B cell (primary cell): ENCODE measurements at regions not wholly inside any gene's neighbourhood (a gene's known extent, or its start where the extent isn't known, plus 50 kb on each side); places are given as distances from the start of the nearest gene placed in this dataset.

Experiments used
- ATAC-seq: fragments of 200-7000 bp; cut with Tn5 transposase; one replicate; pipeline ENCODE4 v1.10.0; 2021; ENCODE audit warnings: low read depth, mild to moderate bottlenecking, moderate number of reproducible peaks, moderate library complexity
- CTCF ChIA-PET: fragments of 350-600 bp; sonication (Branson Sonifier 250); formaldehyde crosslinking; loops from one replicate; lab custom pipeline; 2021; ENCODE audit warnings: antibody characterized with exemption, inconsistent platforms; lab: Charles Lee
- POLR2A ChIA-PET: fragments of 350-600 bp; sonication (Branson Sonifier 250); formaldehyde crosslinking; loops from one replicate; lab custom pipeline; 2021; ENCODE audit warnings: antibody characterized with exemption; lab: Charles Lee
- DNase-seq: peaks from one replicate; pipeline ENCODE4 v3.0.0; 2013
- H2AFZ ChIP-seq: 2 replicates; pipeline ENCODE4 v1.6.1; 2012; ENCODE audit warnings: mild to moderate bottlenecking, low read depth, low read length; ENCODE audit not compliant: insufficient read depth, poor library complexity, severe bottlenecking
- H3K27ac ChIP-seq, 2 donors: 1 replicate in 1 of 2; 2 replicates in 1 of 2; pipeline ENCODE4 v1.5.1; 2012 to 2013; ENCODE audit warnings: low read length in 2 of 2, mild to moderate bottlenecking in 2 of 2, moderate library complexity in 1 of 2
- H3K27me3 ChIP-seq, 4 experiments: fragments of 200-600 bp in 1 of 4; sonication (generic) in 1 of 4; replicated peaks in 1 of 4; 1 replicate in 2 of 4; 2 replicates in 2 of 4; pipeline versions ENCODE4 v1.6.1 to v1.7.0; 2013 to 2016; ENCODE audit warnings: low read length in 3 of 4, mild to moderate bottlenecking in 2 of 4, mixed read lengths in 1 of 4, moderate library complexity in 1 of 4; ENCODE audit not compliant: insufficient read depth in 4 of 4, control insufficient read depth in 3 of 4; ENCODE audit errors: control extremely low read depth in 1 of 4
- H3K36me3 ChIP-seq, 2 experiments: replicated peaks in 1 of 2; 1 replicate in 1 of 2; 2 replicates in 1 of 2; pipeline versions ENCODE4 v1.6.1 to v1.7.1; 2013; ENCODE audit warnings: low read length in 1 of 2; ENCODE audit not compliant: insufficient read depth in 2 of 2, control insufficient read depth in 1 of 2; ENCODE audit errors: control extremely low read depth in 1 of 2, extremely low read depth in 1 of 2
- H3K4me1 ChIP-seq, 2 donors: fragments of 200-600 bp in 1 of 2; sonication (generic) in 1 of 2; 1 replicate in 1 of 2; 2 replicates in 1 of 2; pipeline versions ENCODE4 v1.5.1 to v1.6.1; 2013 to 2017; ENCODE audit warnings: low read length in 2 of 2; ENCODE audit not compliant: control insufficient read depth in 2 of 2, insufficient read depth in 2 of 2
- H3K4me2 ChIP-seq: replicated peaks from 2 replicates; pipeline ENCODE3; 2012; ENCODE audit warnings: mild to moderate bottlenecking, low read depth, low read length; ENCODE audit not compliant: poor library complexity, severe bottlenecking
- H3K4me3 ChIP-seq, 5 experiments: fragments of 200-600 bp in 1 of 5; sonication (generic) in 1 of 5; 1 replicate in 3 of 5; 2 replicates in 2 of 5; pipeline versions ENCODE4 v1.5.1 to v1.7.0; 2011 to 2016; ENCODE audit warnings: low read length in 4 of 5, mild to moderate bottlenecking in 4 of 5, low read depth in 2 of 5, control low read depth in 1 of 5, moderate library complexity in 1 of 5; ENCODE audit not compliant: insufficient read depth in 1 of 5; ENCODE audit errors: control extremely low read depth in 1 of 5, extremely low read depth in 1 of 5
- H3K79me2 ChIP-seq: fragments of 200-600 bp; sonication (generic); one replicate; pipeline ENCODE4 v1.6.0; 2016; ENCODE audit warnings: low read length; ENCODE audit not compliant: control insufficient read depth, insufficient read depth
- H3K9ac ChIP-seq: fragments of 200-600 bp; sonication (generic); 2 replicates; pipeline ENCODE4 v1.6.1; 2017; ENCODE audit warnings: mild to moderate bottlenecking, low read length, moderate library complexity
- H3K9me3 ChIP-seq, 3 donors: one replicate each; pipeline versions ENCODE4 v1.6.1 to v1.7.1; 2013; ENCODE audit warnings: low read length in 2 of 3; ENCODE audit not compliant: control insufficient read depth in 2 of 3, insufficient read depth in 1 of 3; ENCODE audit errors: control extremely low read depth in 1 of 3
- H4K20me1 ChIP-seq: 2 replicates; pipeline ENCODE4 v1.6.0; 2012; ENCODE audit warnings: mild to moderate bottlenecking, low read length; ENCODE audit not compliant: insufficient read depth, control insufficient read depth, poor library complexity, severe bottlenecking
- H3K27ac Mint-ChIP-seq: one replicate; pipeline ENCODE4 v1.8.0; 2021; ENCODE audit warnings: mixed read lengths
- H3K27me3 Mint-ChIP-seq: one replicate; pipeline ENCODE4 v1.8.0; 2021; ENCODE audit warnings: mixed read lengths
- H3K4me1 Mint-ChIP-seq: one replicate; pipeline ENCODE4 v1.8.0; 2021; ENCODE audit warnings: mixed read lengths
- H3K4me3 Mint-ChIP-seq: one replicate; pipeline ENCODE4 v1.8.0; 2021; ENCODE audit warnings: mixed read lengths
- H3K9me3 Mint-ChIP-seq: one replicate; pipeline ENCODE4 v1.8.0; 2022; ENCODE audit warnings: mixed read lengths; ENCODE audit not compliant: insufficient read depth
- EZH2 ChIP-seq: IDR thresholded peaks from 2 replicates; pipeline ENCODE4 v1.6.1; 2012; ENCODE audit warnings: borderline replicate concordance, low read depth, mild to moderate bottlenecking, moderate library complexity, low read length; ENCODE audit not compliant: insufficient read depth, poor library complexity, severe bottlenecking
- whole genome bisulfite sequencing: methylation state at CpG from one replicate; pipeline ENCODE4 v1.1.5; 2013; ENCODE audit warnings: missing lambda C conversion rate; ENCODE audit not compliant: insufficient coverage; 5-methylcytosine and 5-hydroxymethylcytosine counted together
- intact Hi-C: fragments of 100-400 bp; cut with micrococcal nuclease; formaldehyde crosslinking; loops from one replicate; pipeline ENCODE4 v1.10.0; 2022
- TF ChIP-seq, protein P1 (sequence below): fragments of 200-600 bp; IDR thresholded peaks from one replicate; pipeline ENCODE4 v1.8.0; 2022; ENCODE audit warnings: antibody characterized with exemption, mild to moderate bottlenecking

DNA sequence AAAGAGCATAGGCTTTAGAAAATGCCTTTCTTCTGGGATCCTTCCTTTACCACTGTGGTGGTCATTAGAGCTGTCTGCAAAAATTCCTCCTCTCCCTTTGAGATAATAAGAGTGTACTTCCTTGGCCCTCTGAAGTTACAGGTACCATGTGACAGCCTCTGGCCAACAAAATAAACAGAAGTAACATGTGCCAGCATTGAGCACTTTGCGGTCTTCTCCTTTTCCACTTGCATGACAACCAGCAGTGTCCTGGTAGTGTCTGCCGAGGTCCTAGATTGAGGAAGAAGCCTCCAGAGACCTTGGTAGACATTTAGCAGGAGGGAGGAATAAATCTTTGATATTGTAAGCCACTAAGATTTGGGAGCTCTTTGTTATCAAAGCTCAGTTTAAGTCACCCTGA is 87.5 kb upstream of the ARID1B start:
- H3K9me3 ChIP-seq = no peaks in the 10 kb centered on the region
- Mint-ChIP-seq H3K27me3 (no peaks in the 10 kb centered on the region), H3K27ac (peak overlapping the region; percentile 15), H3K4me3 (peak overlapping the region; percentile 12), H3K9me3 (no peaks in the 10 kb centered on the region), H3K4me1 (peaks cover 60% of the 10 kb centered on the region)
- no peak overlapping the region for H3K27ac ChIP-seq
- CTCF ChIA-PET = interaction anchor here (0.7 to 3.1 kb wide), 5 partner anchors 63 to 331 kb away, joined by 3 to 12 read pairs (median 4); partner anchors contain the start of gene ARID1B
- intact Hi-C loops = no loop called here
- 43% methylated on average over 1 of the region's 2 CpGs for WGBS
- H3K4me1 ChIP-seq = peaks cover 50 to 52% of the 10 kb centered on the region in 2 donors
- no peak overlapping the region for H3K4me3 ChIP-seq
- TF ChIP-seq, protein P1, sequence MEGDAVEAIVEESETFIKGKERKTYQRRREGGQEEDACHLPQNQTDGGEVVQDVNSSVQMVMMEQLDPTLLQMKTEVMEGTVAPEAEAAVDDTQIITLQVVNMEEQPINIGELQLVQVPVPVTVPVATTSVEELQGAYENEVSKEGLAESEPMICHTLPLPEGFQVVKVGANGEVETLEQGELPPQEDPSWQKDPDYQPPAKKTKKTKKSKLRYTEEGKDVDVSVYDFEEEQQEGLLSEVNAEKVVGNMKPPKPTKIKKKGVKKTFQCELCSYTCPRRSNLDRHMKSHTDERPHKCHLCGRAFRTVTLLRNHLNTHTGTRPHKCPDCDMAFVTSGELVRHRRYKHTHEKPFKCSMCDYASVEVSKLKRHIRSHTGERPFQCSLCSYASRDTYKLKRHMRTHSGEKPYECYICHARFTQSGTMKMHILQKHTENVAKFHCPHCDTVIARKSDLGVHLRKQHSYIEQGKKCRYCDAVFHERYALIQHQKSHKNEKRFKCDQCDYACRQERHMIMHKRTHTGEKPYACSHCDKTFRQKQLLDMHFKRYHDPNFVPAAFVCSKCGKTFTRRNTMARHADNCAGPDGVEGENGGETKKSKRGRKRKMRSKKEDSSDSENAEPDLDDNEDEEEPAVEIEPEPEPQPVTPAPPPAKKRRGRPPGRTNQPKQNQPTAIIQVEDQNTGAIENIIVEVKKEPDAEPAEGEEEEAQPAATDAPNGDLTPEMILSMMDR = no peak
- TF ChIP-seq EZH2 = no peak
- H3K27me3 ChIP-seq = no peaks in the 10 kb centered on the region
- H3K9ac ChIP-seq = no peak overlapping the region
- peaks cover 22% of the 10 kb centered on the region for H3K79me2 ChIP-seq
- H3K36me3 ChIP-seq = no peaks in the 10 kb centered on the region
- H4K20me1 ChIP-seq = no peaks in the 10 kb centered on the region
- POLR2A ChIA-PET = interaction anchor here (1.1 kb wide), 1 partner anchor 31 kb away, joined by 3 read pairs; no protein-coding TSS in a partner anchor
- H3K4me2 ChIP-seq = peak overlapping the region; percentile 42
- peak; percentile 35 for DNase-seq
- ATAC-seq = no peak
- no peak overlapping the region for H2AFZ ChIP-seq

DNA sequence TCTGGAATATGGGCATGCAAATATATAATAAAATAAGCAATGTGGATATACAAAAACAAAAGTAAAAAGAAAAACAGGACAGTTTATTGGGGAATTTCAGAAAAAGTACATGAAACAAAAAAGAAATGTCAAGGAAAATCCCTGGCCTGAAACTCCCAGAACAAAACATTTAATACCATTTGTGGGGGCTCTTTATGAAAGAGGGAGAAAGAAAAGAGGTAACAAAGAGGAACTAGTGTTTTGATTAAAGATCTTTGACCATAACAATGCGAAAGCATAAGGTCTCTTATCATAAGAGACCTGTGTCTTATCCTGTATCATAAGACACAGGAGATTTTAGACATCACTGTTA is 88.6 kb upstream of the ARID1B start:
- Mint-ChIP-seq H3K9me3 (no peaks in the 10 kb centered on the region), H3K4me3 (peak overlapping the region; percentile 82), H3K4me1 (peaks cover 60% of the 10 kb centered on the region), H3K27ac (peak overlapping the region; percentile 93), H3K27me3 (no peaks in the 10 kb centered on the region)
- no peaks in the 10 kb centered on the region for H3K9me3 ChIP-seq
- peak overlapping the region; percentile 87 for H3K4me2 ChIP-seq
- ATAC-seq (no peak), DNase-seq (peak; percentile 21)
- H3K27me3 ChIP-seq = no peaks in the 10 kb centered on the region
- TF ChIP-seq, protein P1 = no peak
- no peak for TF ChIP-seq EZH2
- peaks cover 50 to 52% of the 10 kb centered on the region in 2 donors for H3K4me1 ChIP-seq
- ChIA-PET CTCF (interaction anchor here (1.1 to 3.2 kb wide), 2 partner anchors 9 to 89 kb away, joined by 3 to 22 read pairs; partner anchors contain the start of gene ARID1B), POLR2A (no interaction called here)
- no peaks in the 10 kb centered on the region for H4K20me1 ChIP-seq
- H3K79me2 ChIP-seq = peaks cover 22% of the 10 kb centered on the region
- no peak overlapping the region for H3K9ac ChIP-seq
- H2AFZ ChIP-seq = peak overlapping the region; percentile 81
- no CpG with 5 or more reads among the region's 1 CpG for WGBS
- no peaks in the 10 kb centered on the region for H3K36me3 ChIP-seq
- intact Hi-C loops = loop anchor here (1.0 kb wide), 1 partner anchor 9 kb away; no protein-coding TSS in a partner anchor
- peak overlapping the region in 1 of 2 donors; percentile 71 for H3K27ac ChIP-seq
- no peak overlapping the region for H3K4me3 ChIP-seq
